MG63 (cell line): ENCODE measurements at regions not wholly inside any gene's neighbourhood (a gene's known extent, or its start where the extent isn't known, plus 50 kb on each side); places are given as distances from the start of the nearest gene placed in this dataset.

ENCODE experiments used
- DNase-seq: peaks from one replicate; pipeline ENCODE4 v3.0.0-alpha.2; 2020
- H3K27me3 ChIP-seq: fragments of 250-450 bp; sonication (Bioruptor Pico); 2 replicates; pipeline ENCODE4 v1.5.1; 2020; ENCODE audit warnings: mild to moderate bottlenecking, moderate library complexity
- H3K36me3 ChIP-seq: fragments of 250-450 bp; sonication (Bioruptor Pico); 2 replicates; pipeline ENCODE4 v1.5.1; 2020; ENCODE audit warnings: mild to moderate bottlenecking, moderate library complexity
- H3K4me3 ChIP-seq: fragments of 250-450 bp; sonication (Bioruptor Pico); 2 replicates; pipeline ENCODE4 v1.5.1; 2020; ENCODE audit warnings: mild to moderate bottlenecking, moderate library complexity
- H3K9me3 ChIP-seq: fragments of 250-450 bp; sonication (Bioruptor Pico); 2 replicates; pipeline ENCODE4 v1.5.1; 2020; ENCODE audit warnings: mild to moderate bottlenecking, moderate library complexity

- no peak for DNase-seq
- no peak overlapping the region for H3K4me3 ChIP-seq
- H3K27me3 ChIP-seq = peaks cover 5% of the 10 kb centered on the region
- H3K9me3 ChIP-seq = 0 out of 2 replicates have a peak, but pooled peaks cover 2% of the 10 kb centered on the region
- no peaks in the 10 kb centered on the region for H3K36me3 ChIP-seq
Observed at GRCh38 chr1:18009478-18009961, 98.1 kb upstream of the IGSF21 start.

GRCh38 chr1:18010408-18010807 is 97.2 kb upstream of the IGSF21 start:
- Histone ChIP-seq H3K9me3 (0 out of 2 replicates have a peak, but pooled peaks cover 2% of the 10 kb centered on the region), H3K4me3 (no peak overlapping the region), H3K27me3 (peaks cover 5% of the 10 kb centered on the region), H3K36me3 (no peaks in the 10 kb centered on the region)
- DNase-seq = no peak

- H3K36me3 ChIP-seq = no peaks in the 10 kb centered on the region
- H3K27me3 ChIP-seq = peaks cover 5% of the 10 kb centered on the region
- DNase-seq = no peak
- 0 out of 2 replicates have a peak, but pooled peaks cover 2% of the 10 kb centered on the region for H3K9me3 ChIP-seq
- no peak overlapping the region for H3K4me3 ChIP-seq
Observed at GRCh38 chr1:18010945-18011344, 96.7 kb upstream of the IGSF21 start.

GRCh38 chr1:18011703-18012102 is 95.9 kb upstream of the IGSF21 start:
- Histone ChIP-seq H3K27me3 (peaks cover 5% of the 10 kb centered on the region), H3K36me3 (no peaks in the 10 kb centered on the region), H3K4me3 (no peak overlapping the region), H3K9me3 (0 out of 2 replicates have a peak, but pooled peaks cover 2% of the 10 kb centered on the region)
- no peak for DNase-seq

- no peak for DNase-seq
Observed at GRCh38 chr1:18012686-18013085, 94.9 kb upstream of the IGSF21 start.

GRCh38 chr1:18013216-18013615 is 94.4 kb upstream of the IGSF21 start:
- DNase-seq = no peak
- H3K9me3 ChIP-seq = 0 out of 2 replicates have a peak, but pooled peaks cover 2% of the 10 kb centered on the region
- H3K36me3 ChIP-seq = no peaks in the 10 kb centered on the region
- H3K4me3 ChIP-seq = no peak overlapping the region
- peaks cover 3% of the 10 kb centered on the region for H3K27me3 ChIP-seq

More at GRCh38 chr1:18012686-18013085, 94.9 kb upstream of the IGSF21 start:
- H3K36me3 ChIP-seq = no peaks in the 10 kb centered on the region
- no peak overlapping the region for H3K4me3 ChIP-seq
- H3K9me3 ChIP-seq = 0 out of 2 replicates have a peak, but pooled peaks cover 2% of the 10 kb centered on the region
- peaks cover 3% of the 10 kb centered on the region for H3K27me3 ChIP-seq

DNA sequence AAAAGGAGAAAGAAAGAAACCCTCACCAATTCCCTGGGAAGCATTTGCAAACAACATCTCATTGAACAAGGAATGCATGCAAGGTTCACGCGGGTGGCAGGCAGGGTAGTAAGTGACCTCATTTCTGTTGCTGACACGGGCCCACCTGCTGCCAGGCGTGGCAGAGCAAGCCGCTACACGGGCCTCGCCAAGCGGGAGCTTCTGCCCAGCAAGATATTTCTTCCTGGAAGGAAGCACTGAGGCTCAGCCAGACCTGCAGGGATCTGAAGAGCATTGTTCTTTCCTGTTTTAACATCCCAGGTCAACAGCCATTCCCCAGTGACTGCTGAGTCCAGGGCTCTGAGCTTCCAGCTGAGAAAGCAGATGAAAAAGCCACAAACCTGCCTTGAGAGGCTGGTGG is 91.9 kb upstream of the IGSF21 start:
- no peak overlapping the region for H3K4me3 ChIP-seq
- H3K9me3 ChIP-seq = no peaks in the 10 kb centered on the region
- no peak for DNase-seq
- H3K27me3 ChIP-seq = peaks cover 15% of the 10 kb centered on the region
- no peaks in the 10 kb centered on the region for H3K36me3 ChIP-seq

DNA sequence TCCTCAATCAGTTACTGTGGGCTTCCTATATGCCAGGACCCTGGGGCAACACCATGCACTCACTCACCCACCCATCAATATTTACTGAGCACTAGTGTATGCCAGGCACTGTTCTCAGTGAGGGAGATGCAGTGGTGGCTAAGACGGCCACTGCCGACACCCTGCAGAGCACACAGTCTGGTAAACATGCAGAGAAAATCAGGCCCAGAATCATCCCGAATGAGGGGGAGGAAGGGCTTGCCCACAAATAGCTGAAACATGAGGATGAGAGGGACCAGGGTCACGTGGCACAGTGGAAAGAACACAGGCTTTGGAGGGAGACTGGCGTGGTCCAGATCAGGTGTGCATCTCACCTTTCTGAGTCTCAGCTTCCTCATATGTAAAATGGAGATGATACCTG is 89.2 kb upstream of the IGSF21 start:
- Histone ChIP-seq H3K9me3 (no peaks in the 10 kb centered on the region), H3K4me3 (no peak overlapping the region), H3K36me3 (no peaks in the 10 kb centered on the region), H3K27me3 (peaks cover 19% of the 10 kb centered on the region)
- DNase-seq = no peak

DNA sequence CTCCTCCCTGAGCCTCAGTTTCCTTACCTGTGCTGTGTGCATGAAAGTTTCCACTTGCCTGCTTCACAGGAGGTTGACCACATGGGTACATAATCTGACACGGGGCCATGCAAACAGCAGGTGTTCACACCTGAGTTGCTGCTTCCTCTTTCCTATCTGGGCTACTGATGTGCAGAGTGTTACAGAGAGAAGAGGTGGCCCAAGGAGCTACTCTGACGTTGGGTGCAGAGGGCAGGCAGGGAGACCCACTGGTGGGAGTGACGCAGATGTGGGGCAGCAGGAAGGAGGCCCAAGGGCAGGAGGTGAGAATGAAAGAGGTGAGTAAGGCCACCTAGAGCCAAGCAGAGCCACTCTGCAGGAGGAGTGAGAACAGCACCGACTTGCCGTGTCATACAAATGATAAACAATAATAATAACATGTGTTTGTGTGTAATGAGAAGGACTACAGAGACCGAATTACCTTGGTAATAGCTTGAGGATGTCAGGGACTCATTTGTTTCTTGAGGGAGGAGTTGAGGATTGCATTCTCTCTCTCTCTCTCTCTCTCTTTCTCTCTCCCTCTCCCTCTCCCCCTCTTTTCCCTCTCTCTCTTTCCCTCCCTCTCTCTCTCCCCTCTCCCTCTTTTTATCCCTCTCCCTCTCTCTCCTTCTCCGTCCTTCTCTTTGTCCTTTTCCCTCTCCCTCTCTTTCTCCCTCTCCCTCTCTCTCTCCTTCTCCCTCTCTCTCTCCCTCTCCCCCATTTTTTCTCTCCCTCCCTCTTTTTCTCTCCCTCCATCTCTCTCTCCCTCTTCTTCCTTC is 87.4 kb upstream of the IGSF21 start:
- H3K4me3 ChIP-seq = no peak overlapping the region
- H3K27me3 ChIP-seq = peaks cover 19% of the 10 kb centered on the region
- no peak for DNase-seq
- H3K36me3 ChIP-seq = no peaks in the 10 kb centered on the region
- no peaks in the 10 kb centered on the region for H3K9me3 ChIP-seq

GRCh38 chr1:18021242-18021641 is 86.4 kb upstream of the IGSF21 start:
- no peaks in the 10 kb centered on the region for H3K9me3 ChIP-seq
- DNase-seq = no peak
- H3K27me3 ChIP-seq = peaks cover 27% of the 10 kb centered on the region
- no peak overlapping the region for H3K4me3 ChIP-seq
- H3K36me3 ChIP-seq = no peaks in the 10 kb centered on the region

DNA sequence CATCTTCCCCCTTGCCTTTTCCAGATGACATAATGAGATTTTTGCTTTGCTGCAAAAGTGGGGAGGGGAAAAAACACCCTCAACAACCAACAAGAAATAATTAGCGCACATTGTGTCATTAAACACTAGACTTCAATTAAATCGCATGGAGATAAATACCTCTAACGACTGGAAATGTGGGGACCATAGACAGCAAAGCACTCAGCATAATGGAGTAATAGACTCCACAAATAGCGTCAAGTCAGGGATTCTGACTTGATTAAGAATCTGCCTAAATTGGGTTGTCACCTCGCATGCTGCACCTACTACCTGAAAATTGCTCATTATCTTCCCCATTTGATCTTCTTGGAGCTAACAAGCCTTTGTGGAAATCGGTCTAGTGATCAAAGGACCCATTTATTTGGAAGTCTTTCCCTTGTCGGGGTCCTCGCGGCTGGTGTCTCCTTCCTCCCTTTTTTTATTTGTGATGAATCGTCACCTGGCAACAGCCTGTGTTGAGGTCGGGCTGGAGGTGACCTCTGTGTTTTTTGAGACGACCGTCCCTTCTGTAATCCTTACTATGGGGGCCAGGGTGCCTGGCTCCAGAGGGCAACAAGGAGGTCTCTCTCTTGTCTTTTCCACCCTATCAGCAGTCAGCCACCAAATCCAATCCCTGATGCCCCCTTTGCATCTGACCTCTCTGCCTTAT is 75.3 kb upstream of the IGSF21 start:
- Histone ChIP-seq H3K36me3 (no peaks in the 10 kb centered on the region), H3K9me3 (no peaks in the 10 kb centered on the region), H3K4me3 (no peak overlapping the region), H3K27me3 (peaks cover 18% of the 10 kb centered on the region; the same call in 1 of the 2 replicates)
- no peak for DNase-seq

GRCh38 chr1:18035145-18035544 is 72.5 kb upstream of the IGSF21 start:
- Histone ChIP-seq H3K4me3 (no peak overlapping the region), H3K36me3 (no peaks in the 10 kb centered on the region), H3K27me3 (peaks cover 18% of the 10 kb centered on the region; the same call in 1 of the 2 replicates), H3K9me3 (no peaks in the 10 kb centered on the region)
- no peak for DNase-seq

GRCh38 chr1:18037651-18038050 is 69.9 kb upstream of the IGSF21 start:
- Histone ChIP-seq H3K9me3 (no peaks in the 10 kb centered on the region), H3K4me3 (no peak overlapping the region), H3K27me3 (peaks cover 10% of the 10 kb centered on the region; the same call in 1 of the 2 replicates), H3K36me3 (no peaks in the 10 kb centered on the region)
- DNase-seq = no peak

DNA sequence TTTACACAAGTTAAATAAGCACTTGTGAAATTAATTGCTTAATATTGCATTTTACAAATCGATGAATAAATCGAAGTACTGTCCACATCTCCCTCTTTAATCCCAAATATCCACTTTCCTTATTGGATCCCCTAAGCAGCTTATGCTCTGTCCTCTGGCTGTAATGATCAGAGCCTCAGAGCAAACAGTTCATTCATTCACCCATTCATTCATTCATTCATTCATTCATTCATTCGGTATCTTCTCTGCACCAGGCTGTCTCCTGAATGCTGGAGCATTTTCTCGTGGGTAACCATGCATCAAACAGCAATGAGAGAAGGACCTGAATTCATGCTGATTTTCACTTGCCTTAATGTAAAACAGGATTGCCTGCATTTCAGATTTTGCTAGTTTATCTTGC is 69.5 kb upstream of the IGSF21 start:
- peaks cover 6% of the 10 kb centered on the region; the same call in 1 of the 2 replicates for H3K27me3 ChIP-seq
- no peak for DNase-seq
- no peaks in the 10 kb centered on the region for H3K9me3 ChIP-seq
- no peaks in the 10 kb centered on the region for H3K36me3 ChIP-seq
- H3K4me3 ChIP-seq = no peak overlapping the region

DNA sequence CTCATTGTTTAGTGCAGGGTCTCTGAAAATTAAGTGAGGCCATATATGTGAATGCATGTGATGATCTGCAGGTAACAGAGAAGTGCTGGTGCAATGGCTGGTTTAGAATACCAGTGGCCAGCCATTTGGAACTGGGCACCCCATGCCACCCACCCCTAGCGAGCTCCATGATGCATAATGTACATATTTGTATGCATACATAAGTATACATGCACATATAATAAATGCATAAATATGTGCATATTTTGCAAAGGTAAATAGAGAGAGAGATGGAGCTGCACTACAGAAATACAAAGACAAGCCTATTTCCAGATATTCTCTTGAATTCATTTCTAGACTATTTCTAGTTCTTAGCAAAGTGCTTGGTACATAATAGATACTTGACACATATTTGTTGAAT is 68.5 kb upstream of the IGSF21 start:
- DNase-seq = no peak
- peaks cover 3% of the 10 kb centered on the region; the same call in 1 of the 2 replicates for H3K27me3 ChIP-seq
- H3K9me3 ChIP-seq = no peaks in the 10 kb centered on the region
- no peak overlapping the region for H3K4me3 ChIP-seq
- H3K36me3 ChIP-seq = no peaks in the 10 kb centered on the region

GRCh38 chr1:18041102-18041501 is 66.5 kb upstream of the IGSF21 start:
- Histone ChIP-seq H3K27me3 (no peaks in the 10 kb centered on the region; the same call in 1 of the 2 replicates), H3K4me3 (no peak overlapping the region), H3K36me3 (no peaks in the 10 kb centered on the region), H3K9me3 (no peaks in the 10 kb centered on the region)
- no peak for DNase-seq

- no peaks in the 10 kb centered on the region; the same call in 1 of the 2 replicates for H3K27me3 ChIP-seq
- H3K36me3 ChIP-seq = no peaks in the 10 kb centered on the region
- no peak overlapping the region for H3K4me3 ChIP-seq
- no peaks in the 10 kb centered on the region for H3K9me3 ChIP-seq
- DNase-seq = no peak
Observed at GRCh38 chr1:18041685-18042355, 65.8 kb upstream of the IGSF21 start.
